IMR-90 (cell line): ENCODE measurements at regions not wholly inside any gene's neighbourhood (a gene's known extent, or its start where the extent isn't known, plus 50 kb on each side); places are given as distances from the start of the nearest gene placed in this dataset.

Experiments used
- ATAC-seq: fragments of 200-7000 bp; cut with Tn5 transposase; 2 replicates; pipeline ENCODE4 v1.9.1; 2020; ENCODE audit warnings: low read depth, mild to moderate bottlenecking, moderate library complexity
- BruUV-seq: library from RNA; stranded (reverse); fragments of 400-500 nt; replicated peaks from 2 replicates; lab custom pipeline; 2021; lab: Mats Ljungman, UMichigan
- CTCF ChIA-PET: fragments of 300-600 bp; formaldehyde crosslinking; extraction: SDS; loops from one replicate; lab custom pipeline; 2021; ENCODE audit warnings: antibody characterized with exemption; lab: Yijun Ruan, JAX
- POLR2A ChIA-PET: fragments of 300-600 bp; sonication (Branson Sonifier 250); formaldehyde crosslinking; loops from one replicate; lab custom pipeline; 2022; ENCODE audit warnings: antibody characterized with exemption; ENCODE audit not compliant: unreplicated experiment; lab: Charles Lee
- DNase-seq: peaks from one replicate; pipeline ENCODE4 v3.0.0; 2013
- H2AFZ ChIP-seq: replicated peaks from 2 replicates; pipeline ENCODE3; 2013; ENCODE audit warnings: low read length, mild to moderate bottlenecking; ENCODE audit not compliant: poor library complexity
- H2AK5ac ChIP-seq: 2 replicates; pipeline ENCODE4 v1.6.1; 2013; ENCODE audit warnings: low read depth, low read length, inconsistent platforms
- H2AK9ac ChIP-seq: replicated peaks from 2 replicates; pipeline ENCODE3; 2013; ENCODE audit warnings: mild to moderate bottlenecking, low read depth, low read length, moderate library complexity; ENCODE audit not compliant: poor library complexity
- H2BK120ac ChIP-seq: 2 replicates; pipeline ENCODE4 v1.6.1; 2013; ENCODE audit warnings: low read depth, low read length, inconsistent platforms
- H2BK15ac ChIP-seq: 3 replicates; pipeline ENCODE4 v1.6.1; 2013; ENCODE audit warnings: low read depth, low read length, inconsistent platforms
- H2BK20ac ChIP-seq: 2 replicates; pipeline ENCODE4 v1.6.1; 2013; ENCODE audit warnings: low read depth, mild to moderate bottlenecking, inconsistent platforms, low read length, moderate library complexity
- H2BK5ac ChIP-seq: 2 replicates; pipeline ENCODE4 v1.6.1; 2013; ENCODE audit warnings: mild to moderate bottlenecking, low read depth, low read length, inconsistent platforms; ENCODE audit not compliant: poor library complexity, severe bottlenecking
- H3K14ac ChIP-seq: replicated peaks from 2 replicates; pipeline ENCODE4 v1.6.1; 2013; ENCODE audit warnings: low read depth, low read length, inconsistent platforms
- H3K18ac ChIP-seq: 2 replicates; pipeline ENCODE4 v1.6.1; 2013; ENCODE audit warnings: low read depth, low read length, control low read depth
- H3K23ac ChIP-seq: 2 replicates; pipeline ENCODE4 v1.6.1; 2013; ENCODE audit warnings: low read depth, low read length, inconsistent platforms
- H3K27ac ChIP-seq: 2 replicates; pipeline ENCODE4 v1.5.1; 2013; ENCODE audit warnings: mild to moderate bottlenecking, control low read depth, low read length; ENCODE audit not compliant: insufficient read depth
- H3K27me3 ChIP-seq: 2 replicates; pipeline ENCODE4 v1.6.1; 2013; ENCODE audit warnings: low read length; ENCODE audit not compliant: control insufficient read depth, insufficient read depth
- H3K36me3 ChIP-seq: 2 replicates; pipeline ENCODE4 v1.6.1; 2013; ENCODE audit warnings: low read length, mixed read lengths; ENCODE audit not compliant: control insufficient read depth, insufficient read depth
- H3K4ac ChIP-seq: 2 replicates; pipeline ENCODE4 v1.6.1; 2013; ENCODE audit warnings: low read depth, low read length, inconsistent platforms
- H3K4me1 ChIP-seq: 2 replicates; pipeline ENCODE4 v1.6.1; 2013; ENCODE audit warnings: low read length, mixed read lengths; ENCODE audit not compliant: control insufficient read depth, insufficient read depth
- H3K4me2 ChIP-seq: 2 replicates; pipeline ENCODE4 v1.6.1; 2013; ENCODE audit warnings: low read depth, mild to moderate bottlenecking, control low read depth, low read length, moderate library complexity
- H3K4me3 ChIP-seq: 2 replicates; pipeline ENCODE4 v1.5.1; 2013; ENCODE audit warnings: low read depth, mild to moderate bottlenecking, control low read depth, low read length, moderate library complexity; ENCODE audit not compliant: insufficient read depth
- H3K56ac ChIP-seq: 2 replicates; pipeline ENCODE4 v1.6.1; 2013; ENCODE audit warnings: low read length, inconsistent platforms; ENCODE audit not compliant: insufficient read depth; ENCODE audit errors: extremely low read depth
- H3K79me1 ChIP-seq, 2 experiments: 2 replicates each; pipeline ENCODE4 v1.6.1; 2013; ENCODE audit warnings: low read length in 2 of 2, inconsistent platforms in 1 of 2, low read depth in 1 of 2
- H3K9ac ChIP-seq: 2 replicates; pipeline ENCODE4 v1.6.1; 2013; ENCODE audit warnings: low read depth, low read length, control low read depth
- H3K9me1 ChIP-seq: 2 replicates; pipeline ENCODE4 v1.6.1; 2013; ENCODE audit warnings: low read length, inconsistent platforms; ENCODE audit not compliant: insufficient read depth
- H3K9me3 ChIP-seq: 2 replicates; pipeline ENCODE4 v1.6.1; 2013; ENCODE audit warnings: low read length; ENCODE audit not compliant: control insufficient read depth, insufficient read depth
- H4K20me1 ChIP-seq: 2 replicates; pipeline ENCODE4 v1.6.1; 2013; ENCODE audit warnings: low read length, inconsistent platforms; ENCODE audit not compliant: insufficient read depth
- H4K5ac ChIP-seq: 2 replicates; pipeline ENCODE4 v1.6.1; 2013; ENCODE audit warnings: mild to moderate bottlenecking, low read depth, low read length, control low read depth
- H4K8ac ChIP-seq, 2 experiments: 2 replicates each; pipeline ENCODE4 v1.6.1; 2013; ENCODE audit warnings: low read depth in 2 of 2, low read length in 2 of 2, control low read depth in 1 of 2, inconsistent platforms in 1 of 2
- H4K91ac ChIP-seq: 2 replicates; pipeline ENCODE4 v1.6.1; 2013; ENCODE audit warnings: low read depth, low read length, inconsistent platforms; ENCODE audit not compliant: insufficient read depth
- BHLHE40 ChIP-seq: fragments of 150-350 bp; IDR thresholded peaks from 2 replicates; pipeline ENCODE4 v1.6.1; 2016; ENCODE audit warnings: mild to moderate bottlenecking, low read depth, low read length
- CHD1 ChIP-seq: IDR thresholded peaks from 2 replicates; pipeline ENCODE4 v1.6.1; 2012; ENCODE audit warnings: low read depth, low read length, improper control_type of control experiment
- CTCF ChIP-seq: conservative IDR thresholded peaks from 2 replicates; pipeline ENCODE4 v1.5.1; 2012; ENCODE audit warnings: mild to moderate bottlenecking, low read depth, low read length, improper control_type of control experiment
- ELK1 ChIP-seq: fragments of 150-350 bp; IDR thresholded peaks from 2 replicates; pipeline ENCODE4 v1.6.1; 2016; ENCODE audit warnings: low read depth, mild to moderate bottlenecking, low read length, moderate library complexity, borderline replicate concordance
- FOS ChIP-seq: fragments of 150-350 bp; IDR thresholded peaks from 2 replicates; pipeline ENCODE4 v1.6.1; 2016; ENCODE audit warnings: low read depth, low read length
- MAZ ChIP-seq: IDR thresholded peaks from 2 replicates; pipeline ENCODE4 v1.6.1; 2012; ENCODE audit warnings: low read depth, mild to moderate bottlenecking, low read length, improper control_type of control experiment, moderate library complexity, borderline replicate concordance
- MXI1 ChIP-seq: IDR thresholded peaks from 2 replicates; pipeline ENCODE4 v1.6.1; 2012; ENCODE audit warnings: low read depth, mild to moderate bottlenecking, low read length, moderate library complexity, borderline replicate concordance
- POLR2A ChIP-seq: IDR thresholded peaks from 2 replicates; pipeline ENCODE4 v1.6.1; 2012; ENCODE audit warnings: mild to moderate bottlenecking, low read depth, low read length
- RAD21 ChIP-seq: IDR thresholded peaks from 2 replicates; pipeline ENCODE4 v1.6.1; 2012; ENCODE audit warnings: low read length, improper control_type of control experiment
- RCOR1 ChIP-seq: IDR thresholded peaks from 2 replicates; pipeline ENCODE4 v1.6.1; 2012; ENCODE audit warnings: mild to moderate bottlenecking, low read length, improper control_type of control experiment; ENCODE audit not compliant: insufficient replicate concordance
- RFX5 ChIP-seq: IDR thresholded peaks from 2 replicates; pipeline ENCODE4 v1.8.0; 2012; ENCODE audit warnings: low read depth, mild to moderate bottlenecking, low read length, moderate library complexity
- SMC3 ChIP-seq: fragments of 150-350 bp; IDR thresholded peaks from 2 replicates; pipeline ENCODE4 v1.6.1; 2016; ENCODE audit warnings: low read depth, mild to moderate bottlenecking, antibody characterized with exemption, low read length, moderate library complexity
- WGBS, 2 experiments: methylation state at CpG; one replicate each; pipeline versions ENCODE4 v1.1.5 to v1.1.7; 2013; ENCODE audit warnings: missing lambda C conversion rate in 2 of 2; ENCODE audit not compliant: insufficient read length in 1 of 2; ENCODE audit errors: extremely low coverage in 2 of 2; 5-methylcytosine and 5-hydroxymethylcytosine counted together
- dilution Hi-C: fragments of 300-500 bp; cut with HindIII; formaldehyde crosslinking; loops from one replicate; pipeline ENCODE4 v1.14.3; 2018; ENCODE audit warnings: low sequenced_read_pairs; ENCODE audit not compliant: unreplicated experiment
- in situ Hi-C: fragments of 300-500 bp; cut with MboI; formaldehyde crosslinking; loops from 3 replicates; pipeline ENCODE4 v1.14.3; 2019; ENCODE audit warnings: low sequenced_read_pairs, inconsistent platforms, mixed read lengths
- intact Hi-C: fragments of 100-400 bp; cut with micrococcal nuclease; formaldehyde crosslinking; loops from 2 replicates; pipeline ENCODE4 v1.10.0; 2022

- Histone ChIP-seq H3K27ac (no peak overlapping the region), H4K5ac (no peak overlapping the region), H4K8ac (no peak overlapping the region), H2BK15ac (no peak overlapping the region), H4K20me1 (no peaks in the 10 kb centered on the region), H3K4me2 (no peak overlapping the region), H4K91ac (no peak overlapping the region), H2AFZ (no peak overlapping the region), H3K14ac (no peak overlapping the region), H3K27me3 (no peaks in the 10 kb centered on the region), H3K4me1 (no peaks in the 10 kb centered on the region), H3K18ac (no peak overlapping the region), H3K23ac (no peak overlapping the region), H2AK9ac (no peak overlapping the region), H3K4ac (no peak overlapping the region), H3K9me1 (no peaks in the 10 kb centered on the region), H3K56ac (no peak overlapping the region), H2BK20ac (no peak overlapping the region), H2BK120ac (no peak overlapping the region), H2BK5ac (no peak overlapping the region), H3K36me3 (no peaks in the 10 kb centered on the region), H3K9me3 (no peaks in the 10 kb centered on the region), H2AK5ac (no peak overlapping the region), H3K4me3 (no peak overlapping the region), H3K9ac (no peak overlapping the region), H3K79me1 (no peaks in the 10 kb centered on the region)
- ATAC-seq (no peak), DNase-seq (no peak)
- dilution Hi-C loops: no loop called here
- ChIA-PET CTCF (no interaction called here), POLR2A (no interaction called here)
- TF ChIP-seq CTCF: no peak
- no peak for TF ChIP-seq RFX5
- no peak for TF ChIP-seq SMC3
- TF ChIP-seq POLR2A: no peak
- TF ChIP-seq RCOR1: no peak
- no peak for TF ChIP-seq ELK1
- TF ChIP-seq MAZ: no peak
- no peak for TF ChIP-seq CHD1
- no peak for TF ChIP-seq MXI1
- TF ChIP-seq RAD21: no peak
- TF ChIP-seq BHLHE40: no peak
- no peak for TF ChIP-seq FOS
- intact Hi-C loops: no loop called here
- BruUV-seq: no TSS peak
- in situ Hi-C loops: no loop called here
- WGBS, 2 experiments: no CpG with 5 or more reads among the region's 2 CpGs
These were observed 390.0 kb upstream of the SLC8A1 start for GRCh38 chr2:40841856-40842255.
